ENCODE measurements at regions not wholly inside any gene's neighbourhood (a gene's known extent, or its start where the extent isn't known, plus 50 kb on each side); places are given as distances from the start of the nearest gene placed in this dataset.

GRCh38 chr5:15010936-15011335 is 139.4 kb upstream of the ANKH start:
- in situ Hi-C loops (cut with MboI; ENCODE audit: low sequenced_read_pairs in 4 of 4) (loop anchor here (10.0 to 25.0 kb wide), 3 partner anchors 326 to 649 kb away; no protein-coding TSS in a partner anchor), intact Hi-C loops (cut with DNase I; ENCODE audit: low total_unique reads) (loop anchor here (10.0 kb wide), 1 partner anchor 616 kb away; no protein-coding TSS in a partner anchor)
- no peak for TF ChIP-seq POLR2A (IDR thresholded peaks at IDR 0.05)
- DNase-seq (no peak), ATAC-seq (no peak)
- Histone ChIP-seq H3K4me3 (no peak overlapping the region), H3K36me3 (no peaks in the 10 kb centered on the region), H3K4me1 (peaks cover 8 to 17% of the 10 kb centered on the region in 2 donors), H3K9me3 (no peaks in the 10 kb centered on the region), H3K27ac (no peak overlapping the region), H3K27me3 (no peaks in the 10 kb centered on the region)

- Histone ChIP-seq H3K4me3 (no peak overlapping the region), H3K9me3 (no peaks in the 10 kb centered on the region), H3K27me3 (no peaks in the 10 kb centered on the region), H3K4me1 (peaks cover 8 to 17% of the 10 kb centered on the region in 2 donors), H3K36me3 (no peaks in the 10 kb centered on the region), H3K27ac (peak overlapping the region in 2 of 4 donors; percentile 3 to 56)
- ATAC-seq (peak in 1 of 2 donors; percentile 28), DNase-seq (no peak)
- intact Hi-C loops (cut with DNase I; ENCODE audit: low total_unique reads): loop anchor here (2.0 kb wide), 1 partner anchor 63 kb away; no protein-coding TSS in a partner anchor
- TF ChIP-seq POLR2A (IDR thresholded peaks at IDR 0.05) (no peak), CTCF (IDR thresholded peaks at IDR 0.05 in 4 of 5, conservative IDR thresholded peaks at IDR 0.05 in 1 of 5) (no peak)
- in situ Hi-C loops (cut with MboI; ENCODE audit: low sequenced_read_pairs in 4 of 4): loop anchor here (10.0 to 25.0 kb wide), 4 partner anchors 135 to 647 kb away; partner anchors contain the start of gene ANKH (in 2 of the 4)
These were observed 137.8 kb upstream of the ANKH start for GRCh38 chr5:15009420-15009819.

- TF ChIP-seq POLR2A (IDR thresholded peaks at IDR 0.05) (no peak), CTCF (IDR thresholded peaks at IDR 0.05 in 4 of 5, conservative IDR thresholded peaks at IDR 0.05 in 1 of 5) (no peak)
- in situ Hi-C loops (cut with MboI; ENCODE audit: low sequenced_read_pairs in 4 of 4): loop anchor here (10.0 to 25.0 kb wide), 4 partner anchors 134 to 647 kb away; partner anchors contain the start of gene ANKH (in 2 of the 4)
- intact Hi-C loops (cut with DNase I; ENCODE audit: low total_unique reads): loop anchor here (2.0 kb wide), 1 partner anchor 62 kb away; no protein-coding TSS in a partner anchor
- peak overlapping the region; percentile 3 to 56 (median 48) for H3K27ac ChIP-seq
- no peaks in the 10 kb centered on the region for H3K27me3 ChIP-seq
- ATAC-seq: no peak
- no peak overlapping the region for H3K4me3 ChIP-seq
- no peaks in the 10 kb centered on the region for H3K9me3 ChIP-seq
- no peaks in the 10 kb centered on the region for H3K36me3 ChIP-seq
- H3K4me1 ChIP-seq: peaks cover 8 to 17% of the 10 kb centered on the region in 2 donors
- DNase-seq: no peak
These were observed 137.3 kb upstream of the ANKH start for GRCh38 chr5:15008921-15009320.

GRCh38 chr5:15008476-15008875 is 136.9 kb upstream of the ANKH start:
- intact Hi-C loops (cut with DNase I; ENCODE audit: low total_unique reads): loop anchor here (2.0 kb wide), 1 partner anchor 62 kb away; no protein-coding TSS in a partner anchor
- Histone ChIP-seq H3K27me3 (no peaks in the 10 kb centered on the region), H3K9me3 (no peaks in the 10 kb centered on the region), H3K36me3 (no peaks in the 10 kb centered on the region), H3K27ac (peak overlapping the region; percentile 19 to 56 (median 48)), H3K4me1 (peaks cover 8 to 17% of the 10 kb centered on the region in 2 donors), H3K4me3 (no peak overlapping the region)
- DNase-seq (peak; percentile 71 to 83), ATAC-seq (peak; percentile 72 to 88)
- no peak for TF ChIP-seq CTCF (IDR thresholded peaks at IDR 0.05 in 4 of 5, conservative IDR thresholded peaks at IDR 0.05 in 1 of 5)
- no peak for TF ChIP-seq POLR2A (IDR thresholded peaks at IDR 0.05)
- in situ Hi-C loops (cut with MboI; ENCODE audit: low sequenced_read_pairs in 4 of 4): loop anchor here (10.0 to 25.0 kb wide), 4 partner anchors 134 to 646 kb away; partner anchors contain the start of gene ANKH (in 2 of the 4)

- no peak overlapping the region for H3K4me3 ChIP-seq
- intact Hi-C loops (cut with DNase I; ENCODE audit: low total_unique reads) (loop anchor here (2.0 kb wide), 1 partner anchor 61 kb away; no protein-coding TSS in a partner anchor), in situ Hi-C loops (cut with MboI; ENCODE audit: low sequenced_read_pairs in 4 of 4) (loop anchor here (10.0 to 25.0 kb wide), 4 partner anchors 133 to 645 kb away; partner anchors contain the start of gene ANKH (in 2 of the 4))
- DNase-seq (no peak), ATAC-seq (no peak)
- H3K27ac ChIP-seq: peak overlapping the region in 3 of 4 donors; percentile 19 to 56 (median 45)
- TF ChIP-seq CTCF (IDR thresholded peaks at IDR 0.05 in 4 of 5, conservative IDR thresholded peaks at IDR 0.05 in 1 of 5) (no peak), POLR2A (IDR thresholded peaks at IDR 0.05) (no peak)
- peaks cover 8 to 17% of the 10 kb centered on the region in 2 donors for H3K4me1 ChIP-seq
- H3K9me3 ChIP-seq: no peaks in the 10 kb centered on the region
- H3K27me3 ChIP-seq: no peaks in the 10 kb centered on the region
- no peaks in the 10 kb centered on the region for H3K36me3 ChIP-seq
These were observed 136.1 kb upstream of the ANKH start for GRCh38 chr5:15007646-15008045.
